Endothelial cell of umbilical vein (primary cell): ENCODE measurements at regions not wholly inside any gene's neighbourhood (a gene's known extent, or its start where the extent isn't known, plus 50 kb on each side); places are given as distances from the start of the nearest gene placed in this dataset.

Source experiments
- CTCF ChIP-seq, 2 donors: IDR thresholded peaks; 1 replicate in 1 of 2; 2 replicates in 1 of 2; pipeline ENCODE4 v1.5.1; 2011; ENCODE audit warnings: low read length in 2 of 2, mild to moderate bottlenecking in 2 of 2, moderate library complexity in 2 of 2, control low read depth in 1 of 2, inconsistent platforms in 1 of 2, low read depth in 1 of 2; ENCODE audit not compliant: insufficient read depth in 1 of 2; ENCODE audit errors: extremely low read depth in 1 of 2
- EZH2 ChIP-seq: IDR thresholded peaks from 2 replicates; pipeline ENCODE4 v1.6.1; 2012; ENCODE audit warnings: borderline replicate concordance, low read depth, mild to moderate bottlenecking, moderate library complexity, low read length, inconsistent platforms; ENCODE audit not compliant: severe bottlenecking
- FOS ChIP-seq: IDR thresholded peaks from 2 replicates; pipeline ENCODE4 v1.6.1; 2011; ENCODE audit warnings: mild to moderate bottlenecking, low read length, moderate library complexity, borderline replicate concordance; ENCODE audit not compliant: insufficient read depth
- GATA2 ChIP-seq: IDR thresholded peaks from 2 replicates; pipeline ENCODE4 v1.7.0; 2011; ENCODE audit warnings: low read depth, mild to moderate bottlenecking, moderate library complexity, mixed read lengths, low read length; ENCODE audit not compliant: insufficient read length, insufficient read depth
- JUN ChIP-seq: IDR thresholded peaks from 2 replicates; pipeline ENCODE4 v1.6.1; 2011; ENCODE audit warnings: borderline replicate concordance, low read depth; ENCODE audit not compliant: insufficient read length, insufficient read depth
- MAX ChIP-seq: IDR thresholded peaks from 2 replicates; pipeline ENCODE4 v1.6.1; 2011; ENCODE audit not compliant: insufficient read depth, insufficient read length
- MYC ChIP-seq: IDR thresholded peaks from one replicate; pipeline ENCODE4 v1.6.1; 2011; ENCODE audit warnings: mild to moderate bottlenecking, low read depth, low read length
- POLR2A ChIP-seq: IDR thresholded peaks from 2 replicates; pipeline ENCODE4 v1.6.1; 2012; ENCODE audit warnings: low read depth, mild to moderate bottlenecking, control low read depth, low read length

- no peak for TF ChIP-seq CTCF (IDR thresholded peaks at IDR 0.05; ENCODE audit: extremely low read depth in 1 of 2, insufficient read depth in 1 of 2, low read depth in 1 of 2, low read length in 2 of 2)
- no peak for TF ChIP-seq POLR2A
- TF ChIP-seq MAX = no peak
- TF ChIP-seq MYC = no peak
- no peak for TF ChIP-seq FOS
- no peak for TF ChIP-seq JUN
- TF ChIP-seq GATA2 = no peak
- no peak for TF ChIP-seq EZH2
Measured at GRCh38 chr1:4972761-4973320, 318.4 kb downstream of the AJAP1 start.
